HEK293T (cell line): ENCODE measurements at regions not wholly inside any gene's neighbourhood (a gene's known extent, or its start where the extent isn't known, plus 50 kb on each side); places are given as distances from the start of the nearest gene placed in this dataset.
A peak's percentile ranks its signal among the peaks of the same experiment; 100 is the strongest.

Source experiments
- CTCF ChIA-PET: fragments of 350-600 bp; formaldehyde crosslinking; extraction: SDS; loops from one replicate; lab custom pipeline; 2021; ENCODE audit warnings: antibody characterized with exemption, inconsistent platforms; lab: Yijun Ruan, JAX
- POLR2A ChIA-PET: fragments of 350-600 bp; formaldehyde crosslinking; extraction: SDS; loops from one replicate; lab custom pipeline; 2020; ENCODE audit warnings: antibody characterized with exemption, inconsistent platforms; lab: Yijun Ruan, JAX
- DNase-seq: peaks from one replicate; pipeline ENCODE4 v3.0.0; 2012; ENCODE audit warnings: mixed read lengths; ENCODE audit errors: extremely low spot score
- ARNT ChIP-seq: fragments of 450-650 bp; IDR thresholded peaks from 2 replicates; pipeline ENCODE4 v1.6.1; 2017; ENCODE audit warnings: mild to moderate bottlenecking
- BHLHE40 ChIP-seq: fragments of 450-650 bp; IDR thresholded peaks from 2 replicates; pipeline ENCODE4 v1.6.1; 2016; ENCODE audit warnings: mild to moderate bottlenecking, moderate library complexity, borderline replicate concordance
- CTBP1 ChIP-seq: fragments of 450-650 bp; IDR thresholded peaks from 2 replicates; pipeline ENCODE4 v1.6.1; 2016; ENCODE audit warnings: borderline replicate concordance
- ELF4 ChIP-seq: fragments of 450-650 bp; IDR thresholded peaks from 2 replicates; pipeline ENCODE4 v1.6.1; 2017; ENCODE audit warnings: antibody characterized with exemption
- FOXA1 ChIP-seq: fragments of 450-650 bp; IDR thresholded peaks from 2 replicates; pipeline ENCODE4 v1.6.1; 2016; ENCODE audit warnings: mild to moderate bottlenecking
- FOXK2 ChIP-seq: fragments of 450-650 bp; IDR thresholded peaks from 2 replicates; pipeline ENCODE4 v1.6.1; 2016; ENCODE audit warnings: mild to moderate bottlenecking
- FOXM1 ChIP-seq: fragments of 450-650 bp; IDR thresholded peaks from 2 replicates; pipeline ENCODE4 v1.6.1; 2017; ENCODE audit warnings: mild to moderate bottlenecking, borderline replicate concordance
- HDGF ChIP-seq: fragments of 450-650 bp; IDR thresholded peaks from 2 replicates; pipeline ENCODE4 v1.6.1; 2017; ENCODE audit warnings: antibody characterized with exemption, borderline replicate concordance
- L3MBTL2 ChIP-seq: fragments of 450-650 bp; conservative IDR thresholded peaks from 2 replicates; pipeline ENCODE4 v1.6.1; 2016; ENCODE audit warnings: mild to moderate bottlenecking
- LEF1 ChIP-seq: fragments of 450-650 bp; IDR thresholded peaks from 2 replicates; pipeline ENCODE4 v1.6.1; 2017; ENCODE audit warnings: mild to moderate bottlenecking, borderline replicate concordance
- NFRKB ChIP-seq: fragments of 450-650 bp; IDR thresholded peaks from 2 replicates; pipeline ENCODE4 v1.6.1; 2016; ENCODE audit warnings: mild to moderate bottlenecking, moderate library complexity
- PKNOX1 ChIP-seq: fragments of 450-650 bp; IDR thresholded peaks from 2 replicates; pipeline ENCODE4 v1.6.1; 2016
- SP1 ChIP-seq: fragments of 450-650 bp; IDR thresholded peaks from 2 replicates; pipeline ENCODE4 v1.6.1; 2017
- SUZ12 ChIP-seq: fragments of 450-650 bp; IDR thresholded peaks from 2 replicates; pipeline ENCODE4 v1.6.1; 2016; ENCODE audit warnings: mild to moderate bottlenecking
- TARDBP ChIP-seq: fragments of 450-650 bp; IDR thresholded peaks from 2 replicates; pipeline ENCODE4 v1.6.1; 2016
- ZNF384 ChIP-seq: fragments of 450-650 bp; IDR thresholded peaks from 2 replicates; pipeline ENCODE4 v1.6.1; 2016

DNA sequence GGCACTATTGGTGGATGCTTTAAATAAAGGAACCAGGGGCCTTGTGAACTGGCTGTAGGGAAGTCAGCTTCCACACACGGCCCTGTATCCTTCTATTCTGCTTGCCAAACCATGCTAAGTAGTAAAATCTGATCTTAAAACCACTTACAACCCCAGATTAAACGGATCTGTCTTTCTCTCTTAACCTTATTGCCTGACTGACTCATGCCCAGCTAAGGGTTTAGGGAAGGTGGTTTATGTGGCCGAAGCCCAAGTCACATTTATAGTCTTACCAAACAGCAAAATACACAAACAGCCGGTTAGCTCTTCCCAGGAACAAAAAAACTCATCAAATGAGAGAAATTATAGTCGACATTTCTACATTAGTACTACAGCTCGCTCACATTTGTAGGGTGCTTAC lies 988.4 kb upstream of the TENM3 start:
- DNase-seq, result no peak
- TF ChIP-seq SP1 (no peak), ARNT (no peak), FOXK2 (no peak), L3MBTL2 (no peak), ELF4 (no peak), FOXM1 (no peak), HDGF (no peak), TARDBP (no peak), NFRKB (no peak), LEF1 (no peak), SUZ12 (no peak)
- CTCF ChIA-PET, result no interaction called here
- POLR2A ChIA-PET, result no interaction called here

GRCh38 chr4:181258569-181258968 lies 984.6 kb upstream of the TENM3 start:
- ChIA-PET POLR2A (no interaction called here), CTCF (no interaction called here)
- no peak for DNase-seq
- TF ChIP-seq SP1 (no peak), ELF4 (no peak), TARDBP (no peak), BHLHE40 (no peak), L3MBTL2 (no peak), FOXA1 (no peak), ARNT (no peak)

GRCh38 chr4:181259081-181259709 lies 984.0 kb upstream of the TENM3 start:
- no peak for DNase-seq
- POLR2A ChIA-PET, result no interaction called here
- CTCF ChIA-PET, result no interaction called here
- no peak for TF ChIP-seq PKNOX1
- no peak for TF ChIP-seq BHLHE40
- no peak for TF ChIP-seq ARNT
- no peak for TF ChIP-seq NFRKB
- TF ChIP-seq TARDBP, result no peak
- no peak for TF ChIP-seq SUZ12
- no peak for TF ChIP-seq ELF4
- no peak for TF ChIP-seq L3MBTL2
- TF ChIP-seq FOXK2, result no peak
- TF ChIP-seq FOXA1, result no peak

GRCh38 chr4:181261279-181261678 lies 981.9 kb upstream of the TENM3 start:
- DNase-seq, result peak; percentile 17
- ChIA-PET POLR2A (no interaction called here), CTCF (interaction anchor here (0.7 to 2.1 kb wide), 10 partner anchors 9 to 424 kb away, joined by 3 to 6 read pairs (median 4); no protein-coding TSS in a partner anchor)
- TF ChIP-seq FOXK2 (no peak), ARNT (no peak), FOXA1 (no peak), CTBP1 (no peak)

DNA sequence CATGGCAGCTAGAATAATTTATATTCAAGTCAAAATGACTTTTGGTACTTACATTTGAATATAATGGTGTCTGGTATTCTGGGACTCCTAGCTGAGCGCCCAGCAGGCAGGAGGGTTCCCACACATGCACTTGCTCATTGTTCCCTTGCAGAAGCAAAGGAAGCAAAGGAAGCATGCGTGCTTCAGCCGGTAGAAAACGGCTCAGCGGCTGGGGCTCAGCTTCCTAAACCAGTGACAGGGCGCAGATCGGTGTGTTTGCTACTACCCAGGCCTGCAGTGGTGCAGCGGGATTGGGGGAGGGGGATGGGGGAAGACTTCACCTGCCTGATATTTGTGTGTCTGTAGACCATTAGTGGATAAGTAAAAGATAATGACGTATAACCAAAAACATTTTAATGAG lies 978.3 kb upstream of the TENM3 start:
- POLR2A ChIA-PET, result no interaction called here
- no peak for TF ChIP-seq SUZ12
- TF ChIP-seq NFRKB, result no peak
- TF ChIP-seq HDGF, result no peak
- no peak for TF ChIP-seq SP1
- no peak for TF ChIP-seq ARNT
- DNase-seq, result no peak
- CTCF ChIA-PET, result no interaction called here

DNA sequence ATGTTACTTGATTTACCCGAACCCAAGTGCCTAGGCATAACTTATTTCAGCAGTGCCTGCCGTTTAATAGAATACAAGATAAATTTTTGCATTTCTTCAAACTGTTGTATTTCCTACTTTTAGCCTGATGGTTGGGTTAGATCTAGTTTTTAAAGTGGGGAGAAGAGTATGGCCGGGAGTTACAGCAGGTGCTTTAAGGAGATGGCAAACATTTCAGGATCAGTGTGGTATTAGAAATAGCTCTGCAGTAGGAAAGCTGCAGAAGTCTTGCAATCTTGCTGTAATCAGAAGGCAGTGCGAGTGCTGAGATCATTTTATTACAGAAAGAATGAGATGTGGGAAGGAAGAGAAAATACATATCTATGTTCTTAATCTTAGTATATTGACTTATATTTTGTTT lies 977.8 kb upstream of the TENM3 start:
- ChIA-PET CTCF (no interaction called here), POLR2A (no interaction called here)
- TF ChIP-seq TARDBP, result no peak
- TF ChIP-seq CTBP1, result no peak
- TF ChIP-seq LEF1, result no peak
- TF ChIP-seq ARNT, result no peak
- TF ChIP-seq PKNOX1, result no peak
- TF ChIP-seq SP1, result no peak
- TF ChIP-seq ELF4, result no peak
- TF ChIP-seq NFRKB, result no peak
- TF ChIP-seq FOXK2, result no peak
- no peak for TF ChIP-seq FOXM1
- no peak for TF ChIP-seq L3MBTL2
- no peak for TF ChIP-seq ZNF384
- no peak for TF ChIP-seq BHLHE40
- no peak for TF ChIP-seq SUZ12
- no peak for DNase-seq

DNA sequence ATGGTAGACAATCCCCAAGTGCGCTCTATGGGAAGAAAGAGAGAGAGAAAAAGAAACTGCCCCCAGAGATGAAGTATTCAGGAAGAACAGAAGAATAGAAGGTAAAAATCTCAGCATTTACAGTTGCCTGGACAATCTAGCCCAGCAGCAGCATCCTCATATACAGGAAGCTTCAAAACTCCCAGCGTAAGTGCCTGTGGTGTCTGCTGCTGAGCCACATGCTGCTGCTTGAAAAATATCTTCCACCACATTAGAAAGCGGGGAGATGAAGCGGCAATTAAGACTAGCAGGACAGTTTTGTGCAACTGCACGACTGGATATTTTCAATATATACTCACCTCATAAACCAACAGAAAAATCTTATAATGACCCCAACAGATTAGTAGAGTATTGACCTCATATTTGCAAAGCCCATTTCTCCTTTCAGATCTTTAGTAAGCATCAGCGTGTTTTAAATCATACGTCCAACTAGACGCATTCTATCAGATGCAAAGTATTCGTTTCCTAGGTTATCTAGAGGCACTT lies 972.0 kb upstream of the TENM3 start:
- ChIA-PET CTCF (no interaction called here), POLR2A (no interaction called here)
- no peak for DNase-seq
- TF ChIP-seq L3MBTL2 (no peak), FOXA1 (no peak), NFRKB (no peak), LEF1 (no peak), ZNF384 (no peak), BHLHE40 (no peak), TARDBP (no peak), ELF4 (no peak), PKNOX1 (no peak), CTBP1 (no peak)
